Type B pancreatic cell (in vitro differentiated cells): ENCODE measurements at regions not wholly inside any gene's neighbourhood (a gene's known extent, or its start where the extent isn't known, plus 50 kb on each side); places are given as distances from the start of the nearest gene placed in this dataset.

Source experiments
- DNase-seq: peaks from one replicate; pipeline ENCODE4 v3.0.0; 2021; ENCODE audit warnings: mixed read lengths; ENCODE audit not compliant: unreplicated experiment; ENCODE audit errors: extremely low spot score
- H3K27ac Mint-ChIP-seq: 2 replicates; pipeline ENCODE4 v1.8.0; 2021; ENCODE audit warnings: mild to moderate bottlenecking, mixed read lengths
- H3K27me3 Mint-ChIP-seq: 2 replicates; pipeline ENCODE4 v1.8.0; 2021; ENCODE audit warnings: mixed read lengths
- H3K36me3 Mint-ChIP-seq: 2 replicates; pipeline ENCODE4 v1.8.0; 2021; ENCODE audit warnings: mixed read lengths
- H3K4me1 Mint-ChIP-seq: one replicate; pipeline ENCODE4 v1.8.0; 2021; ENCODE audit warnings: mixed read lengths; ENCODE audit not compliant: unreplicated experiment
- H3K4me3 Mint-ChIP-seq: 2 replicates; pipeline ENCODE4 v1.8.0; 2021; ENCODE audit warnings: mild to moderate bottlenecking, mixed read lengths
- H3K9me3 Mint-ChIP-seq: 2 replicates; pipeline ENCODE4 v1.8.0; 2021; ENCODE audit warnings: mixed read lengths
- CTCF ChIP-seq: fragments of 200-600 bp; sonication (generic); conservative IDR thresholded peaks from 2 replicates; pipeline ENCODE4 v1.5.0; 2021; ENCODE audit warnings: antibody characterized with exemption, mild to moderate bottlenecking

GRCh38 chr3:18892047-18892446 is 256.3 kb upstream of the KCNH8 start:
- H3K4me1 Mint-ChIP-seq: no peaks in the 10 kb centered on the region
- no peaks in the 10 kb centered on the region for H3K36me3 Mint-ChIP-seq
- H3K27me3 Mint-ChIP-seq: no peaks in the 10 kb centered on the region
- H3K27ac Mint-ChIP-seq: no peak overlapping the region
- no peak overlapping the region for H3K4me3 Mint-ChIP-seq
- TF ChIP-seq CTCF: no peak
- H3K9me3 Mint-ChIP-seq: no peaks in the 10 kb centered on the region
- DNase-seq: no peak

GRCh38 chr3:18891641-18892040 is 256.7 kb upstream of the KCNH8 start:
- no peaks in the 10 kb centered on the region for H3K27me3 Mint-ChIP-seq
- no peak overlapping the region for H3K4me3 Mint-ChIP-seq
- H3K9me3 Mint-ChIP-seq: no peaks in the 10 kb centered on the region
- no peaks in the 10 kb centered on the region for H3K4me1 Mint-ChIP-seq
- DNase-seq: no peak
- H3K27ac Mint-ChIP-seq: no peak overlapping the region
- no peak for TF ChIP-seq CTCF
- H3K36me3 Mint-ChIP-seq: no peaks in the 10 kb centered on the region

GRCh38 chr3:18890449-18890848 is 257.9 kb upstream of the KCNH8 start:
- H3K4me1 Mint-ChIP-seq: no peaks in the 10 kb centered on the region
- H3K27ac Mint-ChIP-seq: no peak overlapping the region
- H3K27me3 Mint-ChIP-seq: no peaks in the 10 kb centered on the region
- TF ChIP-seq CTCF: no peak
- H3K4me3 Mint-ChIP-seq: no peak overlapping the region
- H3K36me3 Mint-ChIP-seq: no peaks in the 10 kb centered on the region
- H3K9me3 Mint-ChIP-seq: no peaks in the 10 kb centered on the region
- DNase-seq: no peak

GRCh38 chr3:18888819-18889218 is 259.5 kb upstream of the KCNH8 start:
- H3K4me3 Mint-ChIP-seq: no peak overlapping the region
- no peak overlapping the region for H3K27ac Mint-ChIP-seq
- H3K4me1 Mint-ChIP-seq: no peaks in the 10 kb centered on the region
- H3K9me3 Mint-ChIP-seq: no peaks in the 10 kb centered on the region
- no peaks in the 10 kb centered on the region for H3K36me3 Mint-ChIP-seq
- TF ChIP-seq CTCF: no peak
- DNase-seq: no peak
- no peaks in the 10 kb centered on the region for H3K27me3 Mint-ChIP-seq

- H3K27me3 Mint-ChIP-seq: no peaks in the 10 kb centered on the region
- H3K9me3 Mint-ChIP-seq: no peaks in the 10 kb centered on the region
- DNase-seq: no peak
- no peaks in the 10 kb centered on the region for H3K36me3 Mint-ChIP-seq
- no peaks in the 10 kb centered on the region for H3K4me1 Mint-ChIP-seq
- no peak for TF ChIP-seq CTCF
- H3K4me3 Mint-ChIP-seq: no peak overlapping the region
- no peak overlapping the region for H3K27ac Mint-ChIP-seq
These were observed 259.9 kb upstream of the KCNH8 start for GRCh38 chr3:18888370-18888769.

- H3K36me3 Mint-ChIP-seq: no peaks in the 10 kb centered on the region
- no peak overlapping the region for H3K27ac Mint-ChIP-seq
- no peaks in the 10 kb centered on the region for H3K9me3 Mint-ChIP-seq
- no peak for DNase-seq
- H3K4me3 Mint-ChIP-seq: no peak overlapping the region
- TF ChIP-seq CTCF: no peak
- H3K27me3 Mint-ChIP-seq: no peaks in the 10 kb centered on the region
- H3K4me1 Mint-ChIP-seq: no peaks in the 10 kb centered on the region
These were observed 262.0 kb upstream of the KCNH8 start for GRCh38 chr3:18886331-18886730.
